ENCODE measurements at regions not wholly inside any gene's neighbourhood (a gene's known extent, or its start where the extent isn't known, plus 50 kb on each side); places are given as distances from the start of the nearest gene placed in this dataset.

DNA sequence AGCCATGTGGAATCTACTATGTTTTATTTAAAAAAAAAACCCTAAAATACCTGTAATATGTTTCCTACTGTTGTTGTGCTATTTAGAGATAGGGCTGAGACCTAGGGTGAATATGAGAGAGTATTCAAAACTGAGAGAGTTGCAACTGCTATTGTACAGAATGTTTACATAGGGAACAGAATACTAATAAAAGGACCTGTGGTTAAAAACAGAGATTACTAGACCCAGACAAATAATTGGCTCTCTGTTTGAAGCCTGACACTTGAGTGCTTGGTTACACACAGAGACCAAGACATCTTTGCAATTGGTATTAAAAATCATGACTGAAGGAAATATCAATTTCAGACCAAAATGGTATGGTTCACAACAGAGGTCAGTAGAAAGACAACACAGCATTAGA, 278.9 kb upstream of the GIMD1 start:
- Histone ChIP-seq H3F3A (ENCODE audit: insufficient read depth, low read length) (no peaks in the 10 kb centered on the region), H3K4me3 (ENCODE audit: low read length) (no peak overlapping the region)

DNA sequence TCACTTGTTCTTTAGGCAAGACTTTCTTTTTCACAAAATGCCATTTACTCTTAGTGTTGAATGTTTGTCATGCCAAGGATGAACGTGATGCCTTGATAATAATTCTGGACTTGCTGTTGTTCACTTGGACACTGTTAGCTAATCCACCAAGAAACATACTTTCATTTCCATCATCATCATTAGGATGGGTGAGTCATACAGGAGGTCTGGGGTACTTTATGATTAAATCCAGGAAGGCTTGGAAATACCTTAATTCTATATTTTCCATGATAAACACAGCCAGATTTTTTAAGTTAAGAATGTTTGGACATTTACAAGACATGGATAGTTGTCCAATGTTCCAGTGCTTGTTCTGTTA, 260.7 kb upstream of the GIMD1 start:
- Histone ChIP-seq H3K27me3 (replicated peaks; ENCODE audit: insufficient read depth, low read length) (no peaks in the 10 kb centered on the region), H3K9me3 (replicated peaks; ENCODE audit: insufficient read depth, low read length) (no peaks in the 10 kb centered on the region), H2AFZ (ENCODE audit: low read length) (no peak overlapping the region), H3F3A (ENCODE audit: insufficient read depth, low read length) (no peaks in the 10 kb centered on the region), H3K4me3 (ENCODE audit: low read length) (no peak overlapping the region), H3K4me2 (ENCODE audit: low read depth, low read length) (no peak overlapping the region), H3K27ac (ENCODE audit: low read length) (no peak overlapping the region), H4K20me1 (ENCODE audit: insufficient read depth, low read length) (no peaks in the 10 kb centered on the region), H3K36me3 (replicated peaks; ENCODE audit: insufficient read depth, low read length) (no peaks in the 10 kb centered on the region), H3K79me2 (ENCODE audit: low read length) (no peaks in the 10 kb centered on the region), H3K9me2 (replicated peaks; ENCODE audit: insufficient read depth, low read length) (no peaks in the 10 kb centered on the region), H3K9ac (ENCODE audit: low read length) (no peak overlapping the region), H3K4me1 (ENCODE audit: low read length) (no peaks in the 10 kb centered on the region)
- TF ChIP-seq EZH2phosphoT487 (IDR thresholded peaks at IDR 0.05; ENCODE audit: low read length) (no peak), EZH2 (optimal IDR thresholded peaks at IDR 0.05; ENCODE audit: low read depth, low read length) (no peak)
- TF ChIP-seq, protein P1, sequence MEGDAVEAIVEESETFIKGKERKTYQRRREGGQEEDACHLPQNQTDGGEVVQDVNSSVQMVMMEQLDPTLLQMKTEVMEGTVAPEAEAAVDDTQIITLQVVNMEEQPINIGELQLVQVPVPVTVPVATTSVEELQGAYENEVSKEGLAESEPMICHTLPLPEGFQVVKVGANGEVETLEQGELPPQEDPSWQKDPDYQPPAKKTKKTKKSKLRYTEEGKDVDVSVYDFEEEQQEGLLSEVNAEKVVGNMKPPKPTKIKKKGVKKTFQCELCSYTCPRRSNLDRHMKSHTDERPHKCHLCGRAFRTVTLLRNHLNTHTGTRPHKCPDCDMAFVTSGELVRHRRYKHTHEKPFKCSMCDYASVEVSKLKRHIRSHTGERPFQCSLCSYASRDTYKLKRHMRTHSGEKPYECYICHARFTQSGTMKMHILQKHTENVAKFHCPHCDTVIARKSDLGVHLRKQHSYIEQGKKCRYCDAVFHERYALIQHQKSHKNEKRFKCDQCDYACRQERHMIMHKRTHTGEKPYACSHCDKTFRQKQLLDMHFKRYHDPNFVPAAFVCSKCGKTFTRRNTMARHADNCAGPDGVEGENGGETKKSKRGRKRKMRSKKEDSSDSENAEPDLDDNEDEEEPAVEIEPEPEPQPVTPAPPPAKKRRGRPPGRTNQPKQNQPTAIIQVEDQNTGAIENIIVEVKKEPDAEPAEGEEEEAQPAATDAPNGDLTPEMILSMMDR (IDR thresholded peaks at IDR 0.05; ENCODE audit: low read length) = no peak
- DNase-seq = no peak

More for the DNA sequence above, 278.9 kb upstream of the GIMD1 start:
- Histone ChIP-seq H3K9me2 (replicated peaks; ENCODE audit: insufficient read depth, low read length) (no peaks in the 10 kb centered on the region), H3K27ac (ENCODE audit: low read length) (no peak overlapping the region), H2AFZ (ENCODE audit: low read length) (no peak overlapping the region), H3K9me3 (replicated peaks; ENCODE audit: insufficient read depth, low read length) (no peaks in the 10 kb centered on the region), H3K4me2 (ENCODE audit: low read depth, low read length) (no peak overlapping the region), H3K79me2 (ENCODE audit: low read length) (no peaks in the 10 kb centered on the region), H3K9ac (ENCODE audit: low read length) (no peak overlapping the region), H3K4me1 (ENCODE audit: low read length) (no peaks in the 10 kb centered on the region), H4K20me1 (ENCODE audit: insufficient read depth, low read length) (no peaks in the 10 kb centered on the region), H3K36me3 (replicated peaks; ENCODE audit: insufficient read depth, low read length) (no peaks in the 10 kb centered on the region), H3K27me3 (replicated peaks; ENCODE audit: insufficient read depth, low read length) (no peaks in the 10 kb centered on the region)
- TF ChIP-seq EZH2phosphoT487 (IDR thresholded peaks at IDR 0.05; ENCODE audit: low read length) (no peak), EZH2 (optimal IDR thresholded peaks at IDR 0.05; ENCODE audit: low read depth, low read length) (no peak)
- TF ChIP-seq, protein P1 (IDR thresholded peaks at IDR 0.05; ENCODE audit: low read length) = no peak
- no peak for DNase-seq

GRCh38 chr4:106628586-106629267, 260.1 kb upstream of the GIMD1 start:
- Histone ChIP-seq H3K4me1 (ENCODE audit: low read length) (no peaks in the 10 kb centered on the region), H3K27ac (ENCODE audit: low read length) (no peak overlapping the region), H3K9me3 (replicated peaks; ENCODE audit: insufficient read depth, low read length) (no peaks in the 10 kb centered on the region), H2AFZ (ENCODE audit: low read length) (no peak overlapping the region), H3K9me2 (replicated peaks; ENCODE audit: insufficient read depth, low read length) (no peaks in the 10 kb centered on the region), H3K9ac (ENCODE audit: low read length) (no peak overlapping the region), H4K20me1 (ENCODE audit: insufficient read depth, low read length) (no peaks in the 10 kb centered on the region), H3K79me2 (ENCODE audit: low read length) (no peaks in the 10 kb centered on the region), H3K4me3 (ENCODE audit: low read length) (no peak overlapping the region), H3K36me3 (replicated peaks; ENCODE audit: insufficient read depth, low read length) (no peaks in the 10 kb centered on the region), H3K27me3 (replicated peaks; ENCODE audit: insufficient read depth, low read length) (no peaks in the 10 kb centered on the region), H3F3A (ENCODE audit: insufficient read depth, low read length) (no peaks in the 10 kb centered on the region), H3K4me2 (ENCODE audit: low read depth, low read length) (no peak overlapping the region)
- TF ChIP-seq, protein P1 (IDR thresholded peaks at IDR 0.05; ENCODE audit: low read length) = no peak
- no peak for DNase-seq

Data from MM.1S (cell line).